ENCODE measurements at regions not wholly inside any gene's neighbourhood (a gene's known extent, or its start where the extent isn't known, plus 50 kb on each side); places are given as distances from the start of the nearest gene placed in this dataset.
"Not testable (repeated sequence)": the region's sequence is repeated elsewhere in the genome, so short reads cannot be mapped to it uniquely, and the experiment has no call there.

- Histone ChIP-seq H3K4me1 (ENCODE audit: control insufficient read depth, insufficient read depth, low read length) (no peaks in the 10 kb centered on the region), H3K36me3 (ENCODE audit: insufficient read depth, low read length) (no peaks in the 10 kb centered on the region), H3K4me2 (ENCODE audit: low read length) (no peak overlapping the region), H3K9ac (ENCODE audit: low read depth, low read length) (no peak overlapping the region), H3K27me3 (ENCODE audit: control insufficient read depth, insufficient read depth, low read length) (no peaks in the 10 kb centered on the region), H3K9me3 (replicated peaks; ENCODE audit: low read length) (no peaks in the 10 kb centered on the region), H3K4me3 (ENCODE audit: low read length) (no peak overlapping the region)
Measured at GRCh38 chrX:140318296-140318695, 186.6 kb downstream of the SOX3 start.

- H3K4me1 ChIP-seq (ENCODE audit: control insufficient read depth, insufficient read depth, low read length) = no peaks in the 10 kb centered on the region
- no peaks in the 10 kb centered on the region for H3K36me3 ChIP-seq (ENCODE audit: insufficient read depth, low read length)
- H3K27me3 ChIP-seq (ENCODE audit: control insufficient read depth, insufficient read depth, low read length) = no peaks in the 10 kb centered on the region
- H3K9me3 ChIP-seq (replicated peaks; ENCODE audit: low read length) = no peaks in the 10 kb centered on the region
- no peak overlapping the region for H3K4me2 ChIP-seq (ENCODE audit: low read length)
- no peak overlapping the region for H3K9ac ChIP-seq (ENCODE audit: low read depth, low read length)
- no peak overlapping the region for H3K4me3 ChIP-seq (ENCODE audit: low read length)
Measured at GRCh38 chrX:140317462-140317861, 187.4 kb downstream of the SOX3 start.

- H3K9me3 ChIP-seq (replicated peaks; ENCODE audit: low read length) = no peaks in the 10 kb centered on the region
- H3K4me1 ChIP-seq (ENCODE audit: control insufficient read depth, insufficient read depth, low read length) = no peaks in the 10 kb centered on the region
- no peak overlapping the region for H3K4me2 ChIP-seq (ENCODE audit: low read length)
- H3K4me3 ChIP-seq (ENCODE audit: low read length) = no peak overlapping the region
- no peaks in the 10 kb centered on the region for H3K27me3 ChIP-seq (ENCODE audit: control insufficient read depth, insufficient read depth, low read length)
- no peaks in the 10 kb centered on the region for H3K36me3 ChIP-seq (ENCODE audit: insufficient read depth, low read length)
- no peak overlapping the region for H3K9ac ChIP-seq (ENCODE audit: low read depth, low read length)
Measured at GRCh38 chrX:140298960-140299825, 205.7 kb downstream of the SOX3 start.

- Histone ChIP-seq H3K9me3 (replicated peaks; ENCODE audit: low read length) (no peaks in the 10 kb centered on the region), H3K27me3 (ENCODE audit: control insufficient read depth, insufficient read depth, low read length) (no peaks in the 10 kb centered on the region), H3K4me2 (ENCODE audit: low read length) (no peak overlapping the region), H3K36me3 (ENCODE audit: insufficient read depth, low read length) (no peaks in the 10 kb centered on the region), H3K4me3 (ENCODE audit: low read length) (no peak overlapping the region), H3K9ac (ENCODE audit: low read depth, low read length) (no peak overlapping the region), H3K4me1 (ENCODE audit: control insufficient read depth, insufficient read depth, low read length) (no peaks in the 10 kb centered on the region)
Measured at GRCh38 chrX:140297273-140297672, 207.6 kb downstream of the SOX3 start.

GRCh38 chrX:140292961-140293360 is 211.9 kb downstream of the SOX3 start:
- Histone ChIP-seq H3K4me1 (ENCODE audit: control insufficient read depth, insufficient read depth, low read length) (no peaks in the 10 kb centered on the region), H3K9me3 (replicated peaks; ENCODE audit: low read length) (no peaks in the 10 kb centered on the region), H3K9ac (ENCODE audit: low read depth, low read length) (no peak overlapping the region), H3K27me3 (ENCODE audit: control insufficient read depth, insufficient read depth, low read length) (no peaks in the 10 kb centered on the region), H3K36me3 (ENCODE audit: insufficient read depth, low read length) (no peaks in the 10 kb centered on the region), H3K4me2 (ENCODE audit: low read length) (no peak overlapping the region), H3K4me3 (ENCODE audit: low read length) (no peak overlapping the region)

- Histone ChIP-seq H3K4me3 (ENCODE audit: low read length) (no peak overlapping the region), H3K4me1 (ENCODE audit: control insufficient read depth, insufficient read depth, low read length) (no peaks in the 10 kb centered on the region), H3K4me2 (ENCODE audit: low read length) (no peak overlapping the region), H3K9ac (ENCODE audit: low read depth, low read length) (no peak overlapping the region), H3K9me3 (replicated peaks; ENCODE audit: low read length) (no peaks in the 10 kb centered on the region), H3K27me3 (ENCODE audit: control insufficient read depth, insufficient read depth, low read length) (no peaks in the 10 kb centered on the region), H3K36me3 (ENCODE audit: insufficient read depth, low read length) (no peaks in the 10 kb centered on the region)
Measured at GRCh38 chrX:140292188-140292587, 212.7 kb downstream of the SOX3 start.

GRCh38 chrX:140274811-140275525 is 229.9 kb downstream of the SOX3 start:
- H3K4me3 ChIP-seq (ENCODE audit: low read length) = no peak overlapping the region
- H3K9ac ChIP-seq (ENCODE audit: low read depth, low read length) = no peak overlapping the region
- H3K4me2 ChIP-seq (ENCODE audit: low read length) = peak overlapping the region; percentile 17
- H3K36me3 ChIP-seq (ENCODE audit: insufficient read depth, low read length) = no peaks in the 10 kb centered on the region
- no peaks in the 10 kb centered on the region for H3K9me3 ChIP-seq (replicated peaks; ENCODE audit: low read length)
- H3K27me3 ChIP-seq (ENCODE audit: control insufficient read depth, insufficient read depth, low read length) = no peaks in the 10 kb centered on the region
- H3K4me1 ChIP-seq (ENCODE audit: control insufficient read depth, insufficient read depth, low read length) = peaks cover 7% of the 10 kb centered on the region

- Histone ChIP-seq H3K4me3 (ENCODE audit: low read length) (no peak overlapping the region), H3K4me1 (ENCODE audit: control insufficient read depth, insufficient read depth, low read length) (peaks cover 7% of the 10 kb centered on the region), H3K27me3 (ENCODE audit: control insufficient read depth, insufficient read depth, low read length) (no peaks in the 10 kb centered on the region), H3K9me3 (replicated peaks; ENCODE audit: low read length) (no peaks in the 10 kb centered on the region), H3K36me3 (ENCODE audit: insufficient read depth, low read length) (no peaks in the 10 kb centered on the region), H3K9ac (ENCODE audit: low read depth, low read length) (no peak overlapping the region), H3K4me2 (ENCODE audit: low read length) (no peak overlapping the region)
Measured at GRCh38 chrX:140273921-140274320, 230.9 kb downstream of the SOX3 start.

- no peaks in the 10 kb centered on the region for H3K4me1 ChIP-seq (ENCODE audit: control insufficient read depth, insufficient read depth, low read length)
- no peak overlapping the region for H3K4me2 ChIP-seq (ENCODE audit: low read length)
- no peaks in the 10 kb centered on the region for H3K9me3 ChIP-seq (replicated peaks; ENCODE audit: low read length)
- no peak overlapping the region for H3K9ac ChIP-seq (ENCODE audit: low read depth, low read length)
- H3K36me3 ChIP-seq (ENCODE audit: insufficient read depth, low read length) = no peaks in the 10 kb centered on the region
- no peak overlapping the region for H3K4me3 ChIP-seq (ENCODE audit: low read length)
- H3K27me3 ChIP-seq (ENCODE audit: control insufficient read depth, insufficient read depth, low read length) = no peaks in the 10 kb centered on the region
Measured at GRCh38 chrX:140250391-140250790, 254.5 kb downstream of the SOX3 start.

GRCh38 chrX:140249088-140249487 is 255.8 kb downstream of the SOX3 start:
- Histone ChIP-seq H3K9ac (ENCODE audit: low read depth, low read length) (no peak overlapping the region), H3K9me3 (replicated peaks; ENCODE audit: low read length) (no peaks in the 10 kb centered on the region), H3K36me3 (ENCODE audit: insufficient read depth, low read length) (no peaks in the 10 kb centered on the region), H3K27me3 (ENCODE audit: control insufficient read depth, insufficient read depth, low read length) (no peaks in the 10 kb centered on the region), H3K4me1 (ENCODE audit: control insufficient read depth, insufficient read depth, low read length) (no peaks in the 10 kb centered on the region), H3K4me3 (ENCODE audit: low read length) (no peak overlapping the region), H3K4me2 (ENCODE audit: low read length) (no peak overlapping the region)

- Histone ChIP-seq H3K4me2 (ENCODE audit: low read length) (no peak overlapping the region), H3K9me3 (replicated peaks; ENCODE audit: low read length) (no peaks in the 10 kb centered on the region)
Measured at GRCh38 chrX:140229191-140229590, 263.9 kb upstream of the CXorf66 start.

GRCh38 chrX:140226037-140226436 is 260.7 kb upstream of the CXorf66 start:
- H3K4me2 ChIP-seq (ENCODE audit: low read length); H3K9me3 ChIP-seq (replicated peaks; ENCODE audit: low read length); H3K27me3 ChIP-seq (ENCODE audit: control insufficient read depth, insufficient read depth, low read length); H3K36me3 ChIP-seq (ENCODE audit: insufficient read depth, low read length); H3K9ac ChIP-seq (ENCODE audit: low read depth, low read length); H3K4me1 ChIP-seq (ENCODE audit: control insufficient read depth, insufficient read depth, low read length); H3K4me3 ChIP-seq (ENCODE audit: low read length): not testable (repeated sequence)

More at GRCh38 chrX:140229191-140229590, 263.9 kb upstream of the CXorf66 start:
- Histone ChIP-seq H3K27me3 (ENCODE audit: control insufficient read depth, insufficient read depth, low read length) (no peaks in the 10 kb centered on the region), H3K4me1 (ENCODE audit: control insufficient read depth, insufficient read depth, low read length) (no peaks in the 10 kb centered on the region), H3K9ac (ENCODE audit: low read depth, low read length) (no peak overlapping the region), H3K4me3 (ENCODE audit: low read length) (no peak overlapping the region), H3K36me3 (ENCODE audit: insufficient read depth, low read length) (no peaks in the 10 kb centered on the region)

All from skeletal muscle satellite cell (primary cell).